CD4-positive, alpha-beta T cell treated with Interleukin-15 for 1 hour (primary cell): ENCODE measurements at regions not wholly inside any gene's neighbourhood (a gene's known extent, or its start where the extent isn't known, plus 50 kb on each side); places are given as distances from the start of the nearest gene placed in this dataset.

Experiments used
- DNase-seq: peaks from one replicate; pipeline ENCODE4 v3.0.0-alpha.2; 2020

DNA sequence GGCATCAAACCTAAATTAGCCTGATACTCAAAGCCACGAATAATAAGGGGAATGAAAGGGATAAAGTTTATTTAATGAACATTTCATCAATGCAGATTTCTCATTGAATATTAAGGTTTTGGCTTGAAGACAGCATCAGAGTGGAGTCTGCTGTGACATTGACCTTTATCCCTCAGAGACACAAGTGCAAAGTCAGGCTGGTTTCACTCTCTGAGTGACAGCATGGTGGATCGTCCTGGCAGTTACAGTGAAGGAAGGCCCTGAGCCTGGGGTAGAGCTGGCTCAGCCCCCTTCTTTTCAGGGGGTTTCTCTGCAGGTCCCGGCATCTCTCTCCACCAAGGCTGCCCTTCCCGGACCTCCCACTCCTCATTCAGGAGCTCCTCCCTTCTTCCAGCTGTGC, 503.1 kb downstream of the PREX1 start:
- no peak for DNase-seq

- no peak for DNase-seq
Measured at GRCh38 chr20:48321271-48321670, 506.5 kb downstream of the PREX1 start.

- DNase-seq: no peak
Measured at GRCh38 chr20:48319943-48320584, 507.7 kb downstream of the PREX1 start.

DNA sequence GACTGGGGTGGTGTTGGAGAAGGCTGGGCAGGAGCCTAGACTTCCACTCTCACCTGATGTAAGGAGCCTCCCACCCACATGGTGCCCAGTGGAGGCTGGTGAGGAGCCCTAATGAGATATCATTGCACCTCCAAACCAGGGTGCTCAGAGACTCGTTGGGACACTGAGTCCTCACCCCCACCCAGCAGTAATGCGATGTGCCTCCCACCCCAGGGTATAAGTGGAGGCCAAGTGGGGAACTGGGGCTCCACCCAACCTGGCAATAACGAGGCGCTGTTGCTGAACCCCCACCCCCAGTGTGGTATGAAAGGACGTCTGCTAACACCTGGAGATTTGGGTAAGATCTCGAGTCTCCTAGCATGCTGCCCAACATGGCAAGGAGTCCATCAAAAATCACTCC, 510.2 kb downstream of the PREX1 start:
- no peak for DNase-seq

DNA sequence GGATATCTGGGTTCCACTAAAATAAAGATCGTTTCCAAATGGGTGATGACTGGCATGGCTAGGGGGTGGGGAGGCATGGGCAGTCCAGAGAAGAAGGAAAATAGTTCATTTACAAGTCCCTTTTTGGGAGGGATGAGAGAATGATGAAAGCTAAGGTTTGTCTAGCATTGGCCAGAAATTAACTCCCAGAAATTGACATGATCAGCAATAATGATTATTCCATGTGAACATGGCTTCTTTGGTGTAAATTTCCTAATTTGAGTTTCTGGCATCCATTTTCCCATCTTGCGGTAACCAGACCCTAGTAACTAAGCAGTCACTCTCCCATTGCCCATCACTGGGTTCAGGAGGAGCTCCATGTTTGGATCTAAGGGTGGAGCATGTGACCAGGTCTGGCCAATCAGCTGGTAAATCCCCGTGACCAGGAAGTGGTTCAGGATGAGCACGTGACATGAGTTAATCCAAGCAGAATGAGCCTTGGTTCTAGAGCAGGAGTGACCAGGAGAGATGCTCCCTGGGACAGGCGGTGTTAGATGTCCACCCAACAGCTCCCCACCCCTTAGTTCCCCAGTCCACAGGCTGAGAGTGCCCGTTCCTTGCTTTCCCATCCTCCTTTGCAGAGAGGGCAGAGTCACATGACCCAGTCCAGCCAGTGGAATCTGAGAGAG, 512.7 kb downstream of the PREX1 start:
- no peak for DNase-seq

DNA sequence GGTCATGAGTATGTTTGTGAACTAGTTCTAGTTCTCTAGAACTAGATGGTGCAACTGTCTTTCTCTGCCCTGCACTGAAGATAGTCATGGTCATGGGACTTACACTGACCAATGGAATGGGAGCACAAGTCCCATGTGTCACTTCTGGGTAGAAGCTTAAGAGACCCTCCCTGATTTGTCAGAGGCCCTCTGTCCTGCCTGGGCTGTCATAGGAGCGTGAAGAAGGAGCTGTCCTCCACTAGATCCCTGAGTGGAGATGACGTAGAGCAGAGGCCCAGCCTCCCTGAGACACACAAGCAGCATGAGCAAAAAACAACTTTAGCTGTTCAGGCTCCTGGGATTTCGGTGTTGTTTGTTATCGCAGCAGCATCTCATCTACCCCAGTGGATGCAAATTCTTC, 514.5 kb downstream of the PREX1 start:
- no peak for DNase-seq

- no peak for DNase-seq
Measured at GRCh38 chr20:48311956-48312355, 515.8 kb downstream of the PREX1 start.

DNA sequence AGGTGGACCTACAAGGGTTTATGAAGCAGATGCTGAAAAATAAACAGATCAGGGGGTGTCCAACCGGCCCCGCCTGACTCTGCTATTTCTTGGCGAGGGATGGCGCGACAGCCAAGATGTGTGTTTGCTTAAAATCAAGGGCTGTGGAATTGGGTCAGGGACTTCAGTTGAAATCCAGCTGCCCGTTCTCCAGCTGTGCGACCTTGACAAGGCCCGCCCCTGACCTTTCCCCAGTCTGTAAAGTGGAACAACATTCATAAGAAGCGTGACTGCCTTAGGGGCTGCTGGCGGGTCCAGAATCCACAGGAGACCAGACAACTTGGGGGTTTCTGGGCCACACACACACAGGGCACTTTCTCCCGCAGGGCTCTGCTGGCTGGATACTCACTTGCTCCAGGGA, 517.5 kb downstream of the PREX1 start:
- no peak for DNase-seq

DNA sequence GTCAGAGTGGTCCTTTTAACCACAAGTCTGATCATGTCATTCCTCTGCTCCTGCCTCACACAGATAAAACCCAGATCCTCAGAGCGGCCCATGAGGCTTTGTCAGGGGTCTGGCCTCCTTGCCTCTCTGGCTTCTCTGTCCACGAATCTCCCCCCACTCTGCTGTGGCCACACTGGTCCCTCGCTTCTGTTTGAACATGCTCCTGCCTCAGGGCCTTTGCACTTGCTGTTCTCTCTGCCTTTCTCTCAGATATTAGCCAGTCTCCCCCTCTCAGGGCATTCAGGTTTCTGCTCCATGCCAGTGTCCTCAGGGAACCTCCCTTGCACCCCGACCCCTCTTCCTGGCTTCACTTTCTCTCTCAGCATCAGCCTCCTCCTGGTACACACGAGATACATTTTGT, 518.5 kb downstream of the PREX1 start:
- no peak for DNase-seq

DNA sequence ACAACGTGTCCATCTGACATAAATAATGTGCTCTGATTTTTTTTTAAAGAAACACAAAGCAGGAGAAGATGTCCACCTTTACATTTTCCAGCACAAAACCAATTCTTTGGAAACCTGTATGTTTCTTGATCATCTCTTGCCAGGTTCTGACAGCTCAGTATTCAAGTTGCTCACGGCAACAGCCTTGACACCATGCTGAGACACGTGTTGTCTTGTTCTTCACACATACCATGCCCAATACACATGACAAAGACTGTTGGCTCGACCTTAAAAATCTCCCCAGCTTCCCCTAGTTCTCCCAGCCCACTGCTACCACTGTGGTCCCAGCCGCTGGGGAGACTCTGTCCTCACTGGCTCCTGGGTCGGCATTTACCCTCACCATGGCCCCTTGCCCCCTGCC, 518.9 kb downstream of the PREX1 start:
- no peak for DNase-seq

DNA sequence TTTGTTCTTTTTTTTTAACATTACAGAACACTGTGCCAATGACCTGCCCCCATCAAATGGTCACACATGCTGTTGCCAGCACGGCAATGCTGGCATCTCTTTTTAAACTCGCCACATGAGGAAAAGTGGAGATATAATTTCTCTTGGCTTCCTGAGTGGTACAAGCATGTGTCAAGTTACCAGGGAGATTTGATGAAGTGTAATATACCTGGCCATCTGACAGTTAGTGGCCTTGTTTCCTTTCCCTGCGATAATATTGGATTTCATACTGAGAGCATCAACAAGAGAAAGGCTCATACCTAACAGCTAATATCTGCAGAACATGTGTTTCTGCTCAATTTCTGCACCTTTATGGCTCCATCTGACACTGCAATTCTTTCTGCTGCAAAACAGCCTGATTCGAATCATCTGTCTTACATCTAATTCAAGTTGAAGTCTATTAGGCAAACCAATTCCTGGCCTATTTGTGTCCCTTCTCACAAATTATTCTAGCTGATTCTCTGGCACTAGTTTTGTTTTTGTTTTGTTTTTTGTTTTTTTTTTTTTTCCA, 519.5 kb downstream of the PREX1 start:
- no peak for DNase-seq

GRCh38 chr20:48307277-48307676, 520.5 kb downstream of the PREX1 start:
- DNase-seq: no peak

GRCh38 chr20:48302844-48303542, 517.7 kb upstream of the SULF2 start:
- no peak for DNase-seq

- DNase-seq: no peak
Measured at GRCh38 chr20:48302149-48302548, 516.9 kb upstream of the SULF2 start.

GRCh38 chr20:48301189-48301588, 515.9 kb upstream of the SULF2 start:
- DNase-seq: no peak

DNA sequence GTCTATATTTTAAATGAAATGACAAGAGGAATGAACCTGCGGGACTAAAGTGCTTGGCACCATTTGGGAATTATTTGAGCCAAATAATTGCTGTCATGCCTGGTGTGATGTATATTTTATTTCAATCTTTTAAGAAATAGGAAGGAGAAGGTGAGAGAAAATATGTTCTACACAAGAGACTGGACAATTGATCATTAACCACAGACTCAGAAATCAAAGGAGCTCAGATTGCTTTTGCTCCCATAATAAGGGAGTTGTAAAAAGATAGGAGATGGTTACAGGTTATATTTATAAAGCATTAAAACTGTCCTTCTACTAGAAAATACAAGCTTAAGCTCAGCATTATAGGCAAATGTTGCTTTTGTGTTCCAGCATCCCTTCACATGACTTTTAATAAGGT, 515.2 kb upstream of the SULF2 start:
- no peak for DNase-seq

- no peak for DNase-seq
Measured at GRCh38 chr20:48298851-48299484, 513.7 kb upstream of the SULF2 start.

DNA sequence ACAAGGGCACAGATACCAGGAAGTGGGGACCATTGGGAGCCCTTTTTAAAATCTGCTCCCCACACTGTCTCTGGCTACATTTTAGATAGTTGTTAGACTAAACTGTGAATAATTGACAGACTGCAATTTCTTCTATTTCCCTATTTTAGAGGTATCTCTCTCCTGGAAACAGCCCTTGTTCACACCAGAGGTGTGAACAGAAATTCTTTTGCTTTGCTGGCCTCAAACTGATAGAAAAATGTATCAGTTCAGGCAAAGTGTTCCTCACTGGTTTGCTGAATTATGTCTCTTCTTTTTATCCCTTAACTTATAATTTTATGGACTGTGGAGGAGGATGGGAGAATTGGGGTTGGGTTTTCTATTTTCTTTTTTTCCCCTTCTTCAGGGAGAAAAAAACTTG, 513.2 kb upstream of the SULF2 start:
- DNase-seq: no peak

DNA sequence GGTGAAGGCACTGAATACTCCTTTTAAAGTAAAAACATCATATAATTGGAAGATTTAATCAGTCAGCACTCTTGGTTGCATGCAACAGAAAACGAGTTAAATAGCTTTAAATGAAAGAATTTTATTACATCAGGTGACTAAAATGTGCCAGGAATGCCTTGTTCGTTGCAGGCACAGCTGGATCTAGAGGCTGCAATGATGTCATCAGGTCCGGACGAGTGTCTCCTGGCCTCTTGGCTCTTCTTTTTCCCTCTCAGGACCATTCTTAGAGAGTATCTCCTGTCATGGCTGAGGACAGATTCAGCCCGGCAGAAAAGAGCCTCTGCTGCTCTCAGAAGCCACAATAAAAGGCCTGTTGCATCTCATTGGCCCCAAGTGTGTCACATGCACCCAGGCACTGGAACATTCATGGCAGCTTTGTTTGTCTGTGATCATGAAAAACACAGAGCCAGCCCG, 510.7 kb upstream of the SULF2 start:
- no peak for DNase-seq

DNA sequence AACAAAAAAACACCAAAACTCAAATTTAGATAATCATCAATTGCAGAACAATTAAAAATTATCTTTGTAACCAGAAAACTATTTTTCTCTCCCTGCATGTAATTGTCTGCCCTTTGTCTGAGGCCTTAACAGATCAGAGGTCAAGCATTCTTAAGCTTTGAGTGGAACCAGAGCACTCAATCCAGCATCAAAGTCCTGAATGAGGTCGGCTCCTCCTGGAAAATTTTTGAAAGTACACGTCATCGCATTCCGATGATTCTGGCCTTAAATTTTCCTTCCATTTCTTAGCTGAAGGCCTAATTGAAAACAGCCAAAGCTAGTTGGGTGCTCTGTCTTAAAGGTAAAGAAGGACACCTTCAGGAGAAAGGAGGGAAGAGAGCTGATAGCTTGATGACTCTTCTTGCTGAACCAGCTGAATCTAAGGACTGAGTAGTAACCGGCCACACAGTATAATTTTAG, 510.2 kb upstream of the SULF2 start:
- no peak for DNase-seq

DNA sequence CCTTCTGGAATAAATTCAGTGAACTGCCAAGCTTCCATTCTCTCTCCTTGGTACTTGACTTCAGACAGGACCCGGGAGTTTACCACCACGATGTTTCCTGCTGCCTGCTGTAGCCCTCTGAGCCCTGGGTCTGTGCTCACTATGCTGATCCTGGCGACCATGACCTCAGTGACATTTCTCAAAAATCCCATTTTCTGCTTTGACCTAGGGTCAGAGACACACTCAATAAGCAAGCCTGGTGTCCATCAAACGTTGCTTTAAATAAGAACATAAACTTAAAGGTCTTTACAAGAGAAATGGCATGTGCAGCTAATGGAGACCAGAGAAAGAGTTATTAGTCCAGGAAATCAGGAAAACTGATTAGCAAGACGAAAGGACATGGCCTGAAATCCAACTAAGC, 509.7 kb upstream of the SULF2 start:
- no peak for DNase-seq

- DNase-seq: no peak
Measured at GRCh38 chr20:48294196-48294595, 508.9 kb upstream of the SULF2 start.

GRCh38 chr20:48293671-48294070, 508.4 kb upstream of the SULF2 start:
- DNase-seq: no peak
